ENCODE measurements at regions not wholly inside any gene's neighbourhood (a gene's known extent, or its start where the extent isn't known, plus 50 kb on each side); places are given as distances from the start of the nearest gene placed in this dataset.
"Not testable (repeated sequence)": the region's sequence is repeated elsewhere in the genome, so short reads cannot be mapped to it uniquely, and the experiment has no call there.

GRCh38 chr16:85220964-85221731, 108.9 kb upstream of the CIBAR2 start:
- no peak for DNase-seq (ENCODE audit: low read depth in 2 of 2)

DNA sequence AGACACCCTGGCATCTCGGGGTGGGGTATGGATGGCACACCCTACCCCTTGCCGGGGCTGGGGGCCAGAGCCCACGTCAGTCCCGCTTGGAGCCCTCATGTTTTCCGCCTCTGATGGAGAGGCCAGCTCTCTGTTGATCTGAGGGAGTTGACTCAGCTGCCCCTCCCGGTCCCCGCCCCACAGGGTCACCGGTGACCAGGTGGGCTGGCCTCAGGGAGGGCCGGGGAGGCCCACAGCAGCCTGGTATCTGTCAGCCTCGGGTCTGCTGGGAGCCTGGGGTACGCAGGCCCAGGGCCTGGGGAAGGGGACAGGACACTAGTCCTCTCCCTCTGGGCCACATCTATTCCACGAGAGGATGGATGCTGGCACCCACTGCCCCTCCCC, 109.5 kb upstream of the CIBAR2 start:
- DNase-seq (ENCODE audit: low read depth in 2 of 2): no peak

DNA sequence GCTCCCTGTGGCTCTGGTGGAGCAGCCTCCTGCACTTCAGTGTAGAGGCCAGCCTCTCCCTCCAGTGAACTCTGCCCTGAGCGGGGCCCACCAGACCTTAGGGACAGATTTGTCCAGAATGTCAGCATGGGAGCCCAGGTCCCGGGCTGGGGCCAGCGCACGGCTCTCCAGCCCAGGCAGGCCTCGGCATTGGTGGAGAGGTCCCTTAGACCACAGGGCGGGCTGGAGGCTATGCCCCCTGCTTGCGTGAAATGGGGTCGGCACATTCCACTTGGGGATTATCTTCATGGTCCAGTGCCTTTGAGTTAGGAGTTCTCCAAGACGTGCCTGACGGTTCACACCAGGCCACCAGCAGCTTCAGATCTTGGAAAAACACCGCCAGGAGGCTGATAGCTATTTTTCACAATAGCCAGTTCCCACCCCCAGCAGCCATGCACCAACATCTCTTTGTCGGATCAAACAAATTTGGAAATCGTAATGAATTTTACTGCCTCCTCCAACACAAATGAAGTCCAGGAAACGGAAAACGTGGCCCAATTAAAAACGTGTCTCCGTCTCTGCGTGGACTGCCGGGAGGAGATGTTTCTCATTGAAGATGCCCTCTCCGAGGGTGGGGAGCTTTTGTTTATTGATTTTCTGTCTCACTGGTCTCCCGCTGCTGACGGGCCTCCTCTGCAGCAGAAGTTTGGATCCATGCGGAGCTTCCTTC, 110.0 kb upstream of the CIBAR2 start:
- no peak for DNase-seq (ENCODE audit: low read depth in 2 of 2)

DNA sequence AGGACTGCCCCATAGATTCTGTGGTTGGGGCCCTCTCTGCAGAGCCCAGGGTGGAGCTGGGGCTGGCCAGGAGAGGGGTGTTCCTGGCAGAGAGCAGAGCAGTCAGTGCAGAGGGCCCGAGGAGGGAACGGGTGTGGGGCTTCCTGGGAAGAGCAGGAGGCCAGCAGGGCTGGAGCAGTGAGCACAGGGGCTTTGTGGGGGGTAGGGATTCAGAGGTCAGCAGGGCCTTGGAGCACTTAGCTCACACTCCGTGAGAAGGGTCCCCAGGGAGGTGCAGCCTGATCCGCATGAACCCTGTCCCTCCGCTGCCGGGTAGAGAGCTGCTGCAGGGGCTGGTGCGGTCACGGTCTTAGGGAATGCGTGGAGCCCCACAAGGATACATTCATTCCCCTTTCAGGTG, 113.0 kb upstream of the CIBAR2 start:
- no peak for DNase-seq (ENCODE audit: low read depth in 2 of 2)

GRCh38 chr16:85225721-85226120, 113.4 kb upstream of the CIBAR2 start:
- DNase-seq (ENCODE audit: low read depth in 2 of 2): no peak

DNA sequence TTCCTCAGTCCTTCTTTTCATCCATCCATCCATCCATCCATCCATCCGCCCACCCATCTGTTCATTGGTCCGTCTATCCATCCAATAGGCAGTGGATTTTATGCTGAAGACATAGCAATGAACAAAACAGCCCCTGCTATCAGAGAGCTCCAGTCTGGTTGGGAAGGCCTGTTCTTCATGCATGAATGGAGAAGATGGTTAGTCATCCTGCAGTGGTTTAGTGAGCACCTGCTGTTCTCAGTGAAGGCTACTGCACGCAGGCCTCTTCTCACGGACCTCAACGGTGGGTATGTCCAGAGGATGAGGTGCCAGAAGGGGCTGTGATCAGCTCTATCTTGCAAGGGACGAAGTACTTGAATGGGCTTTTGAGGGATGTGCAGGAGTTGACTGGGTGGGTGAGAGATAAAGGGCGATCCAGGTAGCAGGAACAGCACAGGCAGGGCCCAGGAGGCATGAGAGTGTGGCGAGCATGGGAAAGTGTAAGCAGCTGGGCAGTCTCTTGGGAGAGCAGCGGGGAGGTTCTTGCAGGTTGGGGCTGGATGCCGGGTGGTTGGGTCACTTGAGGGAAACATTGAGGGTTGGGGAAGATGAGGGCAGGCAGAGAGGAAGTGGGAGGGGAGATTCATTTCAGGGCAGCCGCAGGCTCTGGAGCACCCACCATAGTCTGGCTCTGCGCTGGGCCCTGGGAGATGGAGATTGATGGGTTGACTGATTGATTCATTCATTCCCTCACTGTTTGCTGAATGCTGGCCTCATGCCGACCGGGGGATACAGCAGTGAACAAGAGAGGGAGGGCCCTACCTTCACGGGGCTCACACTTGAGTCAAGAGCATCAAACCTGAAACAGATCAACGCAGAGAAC, 115.0 kb upstream of the CIBAR2 start:
- no peak for DNase-seq (ENCODE audit: low read depth in 2 of 2)

DNA sequence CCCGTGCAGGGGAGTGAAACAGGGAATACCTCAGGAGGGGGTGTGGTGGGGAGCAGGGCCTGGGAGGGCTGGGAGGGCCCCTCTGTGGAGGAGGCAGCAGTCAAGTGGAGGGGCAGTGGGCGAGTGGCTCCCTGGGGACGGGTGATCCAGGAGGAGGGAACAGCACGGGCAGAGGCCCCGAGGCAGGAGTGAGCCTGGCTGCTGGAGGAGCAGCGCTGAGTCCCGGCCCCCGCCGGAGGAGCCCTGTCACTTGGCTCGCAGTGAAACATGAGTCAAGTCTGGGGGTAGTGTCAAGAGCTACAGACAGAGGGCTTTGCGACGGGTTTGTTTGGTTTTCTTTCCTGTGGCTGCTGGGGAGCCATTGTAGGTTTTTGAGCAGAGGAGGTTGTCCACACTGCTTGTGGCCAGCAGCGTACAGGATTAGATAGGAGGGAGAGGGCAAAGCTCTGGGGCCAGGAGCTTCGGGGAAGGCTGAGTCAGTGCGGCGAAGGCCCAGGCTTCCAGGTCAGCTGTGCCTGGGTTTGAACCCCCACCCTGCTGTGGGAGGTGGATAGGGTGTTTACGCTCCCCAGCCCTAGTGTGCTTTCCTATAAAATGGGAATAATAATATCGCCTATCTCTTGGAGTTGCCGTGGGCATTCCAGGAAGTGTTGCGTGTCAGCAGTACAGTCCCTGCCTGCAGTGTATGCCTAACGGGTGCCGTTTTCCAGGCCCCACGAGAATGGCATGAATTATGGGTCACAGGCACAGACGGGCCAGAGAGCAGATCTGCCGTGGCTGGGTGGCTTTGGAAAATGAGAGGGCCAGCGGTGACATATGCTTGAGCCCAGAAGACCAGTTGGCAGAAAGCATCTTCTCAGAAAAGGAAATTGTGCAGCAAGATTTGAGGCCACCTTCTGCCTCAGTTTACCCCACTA, 115.9 kb upstream of the CIBAR2 start:
- no peak for DNase-seq (ENCODE audit: low read depth in 2 of 2)

DNA sequence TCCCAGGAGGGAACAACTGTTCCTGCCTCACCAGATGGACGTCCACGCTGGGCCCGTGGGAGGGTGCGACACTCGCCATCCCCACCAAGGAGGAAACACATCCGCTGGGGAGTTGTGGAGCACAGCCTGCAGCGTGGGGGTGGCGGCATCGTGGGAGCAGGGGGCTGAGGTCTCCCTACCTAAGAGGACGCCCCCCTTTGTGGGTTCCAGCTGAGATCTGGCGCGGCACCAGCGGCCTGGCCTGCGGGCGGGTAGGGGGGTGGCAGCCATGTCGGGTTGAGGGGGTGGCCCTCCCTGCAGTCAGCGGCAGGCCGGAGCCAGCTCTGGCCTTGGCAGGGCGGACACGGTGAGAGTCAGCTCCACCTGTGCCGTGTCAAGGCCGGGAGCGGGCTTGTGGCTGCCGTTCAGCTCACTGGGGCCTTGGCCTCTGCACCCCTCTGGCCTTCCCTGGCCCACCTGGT, 116.7 kb upstream of the CIBAR2 start:
- no peak for DNase-seq (ENCODE audit: low read depth in 2 of 2)

DNA sequence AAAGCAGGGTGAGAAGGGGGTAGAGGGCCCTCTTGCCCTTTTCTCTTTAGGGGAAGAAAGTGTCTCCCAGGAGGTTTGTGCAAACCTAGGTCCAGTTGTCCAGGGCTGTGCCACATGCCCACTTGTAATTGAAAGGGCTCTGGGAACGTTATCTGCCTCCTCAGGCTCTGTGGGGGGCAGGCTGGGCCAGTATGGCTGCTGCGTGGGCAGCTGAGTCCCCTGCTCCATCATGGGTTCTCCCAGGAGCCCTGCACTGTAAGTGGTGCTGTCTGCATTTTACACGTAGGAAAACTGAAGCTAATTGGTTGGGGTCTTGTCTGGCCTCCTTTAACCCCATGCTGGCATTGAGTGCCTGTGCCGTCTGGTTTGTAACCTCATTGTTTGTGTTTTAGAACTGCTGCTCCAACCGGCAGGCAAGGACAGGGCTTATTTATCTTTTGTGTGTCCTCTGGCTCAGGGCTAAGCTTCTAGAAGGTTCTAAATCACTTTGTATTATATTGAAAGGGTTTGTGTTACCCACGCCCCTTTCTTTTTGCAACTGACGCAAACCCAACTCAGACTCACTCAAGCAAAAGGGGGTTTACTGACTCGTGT, 117.7 kb upstream of the CIBAR2 start:
- no peak for DNase-seq (ENCODE audit: low read depth in 2 of 2)

GRCh38 chr16:85230764-85231383, 118.6 kb upstream of the CIBAR2 start:
- not testable (repeated sequence) for DNase-seq (ENCODE audit: low read depth in 2 of 2)

GRCh38 chr16:85231959-85232358, 119.7 kb upstream of the CIBAR2 start:
- DNase-seq (ENCODE audit: low read depth in 2 of 2): no peak

GRCh38 chr16:85232369-85233142, 120.3 kb upstream of the CIBAR2 start:
- DNase-seq (ENCODE audit: low read depth in 2 of 2): no peak

DNA sequence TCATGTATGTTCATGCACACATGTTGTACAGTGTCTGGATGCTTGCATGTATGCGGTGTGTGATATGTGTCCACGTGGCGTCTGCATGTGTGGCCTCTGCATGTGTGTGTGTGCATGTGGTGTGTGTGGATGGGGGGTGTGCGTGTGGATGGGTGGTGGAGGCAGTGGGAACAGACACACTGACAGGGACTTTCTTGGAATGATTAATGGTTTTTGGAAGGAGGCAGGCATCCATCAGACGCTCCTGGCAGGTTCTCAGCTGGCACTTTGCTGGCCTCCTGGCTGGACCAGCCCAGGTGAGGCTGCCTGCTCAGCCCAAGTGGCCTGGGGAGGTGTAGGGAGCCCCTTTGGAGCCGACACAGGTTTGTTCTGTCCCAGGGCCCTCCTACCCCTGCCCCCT, 121.2 kb upstream of the CIBAR2 start:
- no peak for DNase-seq (ENCODE audit: low read depth in 2 of 2)

DNA sequence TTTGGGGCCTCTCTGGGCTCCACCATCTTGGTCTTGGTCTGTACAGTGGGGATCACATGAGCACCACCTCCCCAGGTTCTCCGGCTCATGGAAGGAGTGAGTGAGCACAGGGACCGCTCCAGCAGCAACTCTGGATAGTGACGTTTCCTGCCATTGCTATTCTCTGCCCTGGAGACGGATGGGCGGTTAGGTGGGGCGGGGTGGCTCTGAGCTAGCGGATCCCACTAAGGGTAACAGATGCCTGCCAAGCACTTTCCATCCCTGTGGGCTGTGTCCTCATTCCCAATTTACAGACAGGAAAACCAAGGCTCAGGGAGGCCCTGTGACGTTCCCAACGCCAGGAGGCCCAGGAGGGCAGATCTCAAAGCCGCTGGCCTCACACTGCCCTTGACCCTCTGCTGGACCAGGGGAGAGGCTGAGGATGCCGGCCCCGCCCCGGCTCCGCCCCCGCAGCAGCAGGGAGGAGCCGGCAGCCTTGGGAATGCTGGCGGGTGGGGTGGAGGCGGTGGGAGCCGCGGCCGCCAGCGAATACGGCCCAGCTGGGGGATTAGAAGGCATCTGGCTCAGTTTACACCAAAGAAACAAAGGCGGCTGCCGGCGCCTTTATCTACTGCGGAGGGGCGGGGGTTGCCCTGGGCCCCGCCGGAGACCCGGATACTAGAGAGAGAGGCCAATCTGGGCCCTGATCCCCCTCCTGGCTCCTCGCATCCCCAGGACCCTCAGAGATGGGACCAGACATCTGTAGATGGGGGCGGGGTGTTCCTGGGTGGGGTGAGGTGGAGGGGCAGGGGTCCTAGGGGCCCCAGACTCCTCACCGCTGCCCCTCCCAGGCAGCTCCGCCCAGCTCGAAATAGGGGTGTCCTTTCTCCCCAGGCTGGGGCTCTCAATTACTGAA, 122.3 kb upstream of the CIBAR2 start:
- no peak for DNase-seq (ENCODE audit: low read depth in 2 of 2)

GRCh38 chr16:85235991-85236817, 123.9 kb upstream of the CIBAR2 start:
- DNase-seq (ENCODE audit: low read depth in 2 of 2): no peak

DNA sequence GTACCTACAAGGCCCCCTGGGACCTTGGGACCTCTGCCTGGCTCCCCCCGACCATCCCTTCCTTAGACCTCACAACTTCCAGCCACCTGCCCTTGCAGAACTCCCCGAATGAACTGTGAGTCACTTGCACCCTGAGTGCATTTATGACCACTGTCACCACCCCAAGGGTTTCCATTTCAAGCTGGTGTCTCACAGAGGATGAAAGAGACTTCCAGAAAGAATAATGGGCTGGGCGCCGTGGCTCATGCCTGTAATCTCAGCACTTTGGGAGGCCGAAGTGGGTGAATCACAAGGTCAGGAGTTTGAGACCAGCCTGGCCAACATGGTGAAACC, 124.5 kb upstream of the CIBAR2 start:
- no peak for DNase-seq (ENCODE audit: low read depth in 2 of 2)

GRCh38 chr16:85237817-85238216, 125.5 kb upstream of the CIBAR2 start:
- no peak for DNase-seq (ENCODE audit: low read depth in 2 of 2)

DNA sequence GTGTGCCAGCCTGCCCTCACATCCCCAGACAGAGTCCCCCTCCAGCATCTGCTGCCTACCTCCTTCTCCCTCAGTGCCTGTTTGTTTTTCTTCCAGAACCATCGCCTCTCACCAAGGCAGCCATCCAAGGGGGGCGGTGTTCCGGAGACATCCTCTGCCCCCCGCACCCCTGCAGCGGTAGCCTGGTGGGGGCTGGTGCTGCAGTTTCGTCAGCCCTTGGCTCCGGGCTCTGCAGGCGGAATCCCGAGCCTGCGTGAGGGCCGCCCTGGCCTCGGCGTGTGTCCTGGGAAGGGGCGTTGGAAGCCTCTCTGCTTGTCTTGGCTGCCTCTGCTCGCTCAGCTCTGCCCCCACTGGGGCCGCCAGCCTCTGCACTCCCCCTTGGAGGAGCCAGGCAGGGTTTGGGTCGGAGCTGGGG, 126.0 kb upstream of the CIBAR2 start:
- DNase-seq (ENCODE audit: low read depth in 2 of 2): no peak

Measured in activated CD4-positive, alpha-beta T cell treated with anti-CD3 and anti-CD28 coated beads for 24 hours (primary cell).